GM12878 (cell line): ENCODE measurements at regions not wholly inside any gene's neighbourhood (a gene's known extent, or its start where the extent isn't known, plus 50 kb on each side); places are given as distances from the start of the nearest gene placed in this dataset.

Experiments
- ASH2L ChIP-seq: fragments of 300-600, 200-600 bp; sonication (generic); IDR thresholded peaks from 2 replicates; pipeline ENCODE4 v1.6.1; 2017; ENCODE audit warnings: low read depth, mild to moderate bottlenecking, borderline replicate concordance
- CEBPB ChIP-seq, 2 experiments: fragments of 150-350 bp in 1 of 2; IDR thresholded peaks; 2 replicates each; pipeline ENCODE4 v1.6.1; 2012 to 2014; ENCODE audit warnings: low read depth in 2 of 2, low read length in 2 of 2, borderline replicate concordance in 1 of 2, inconsistent platforms in 1 of 2
- CHD2 ChIP-seq: IDR thresholded peaks from 2 replicates; pipeline ENCODE4 v1.6.1; 2011; ENCODE audit warnings: low read depth, low read length, improper control_type of control experiment, borderline replicate concordance
- HDGF ChIP-seq: fragments of 450-650 bp; IDR thresholded peaks from 2 replicates; pipeline ENCODE4 v1.6.1; 2016; ENCODE audit warnings: antibody characterized with exemption
- IKZF1 ChIP-seq: fragments of 450-650 bp; conservative IDR thresholded peaks from 2 replicates; pipeline ENCODE4 v1.6.1; 2017; ENCODE audit warnings: antibody characterized with exemption, mild to moderate bottlenecking
- IRF4 ChIP-seq: IDR thresholded peaks from 2 replicates; pipeline ENCODE4 v1.6.1; 2011; ENCODE audit warnings: low read depth, low read length
- JUND ChIP-seq: IDR thresholded peaks from 2 replicates; pipeline ENCODE4 v1.6.1; 2012; ENCODE audit warnings: low read depth, mild to moderate bottlenecking, low read length, improper control_type of control experiment, moderate library complexity
- MXI1 ChIP-seq: fragments of 150-350 bp; IDR thresholded peaks from 2 replicates; pipeline ENCODE4 v1.6.1; 2011; ENCODE audit warnings: low read depth, mild to moderate bottlenecking, inconsistent platforms, low read length, improper control_type of control experiment
- NFIC ChIP-seq: IDR thresholded peaks from 2 replicates; pipeline ENCODE4 v1.6.1; 2012; ENCODE audit warnings: low read depth, mild to moderate bottlenecking, inconsistent platforms, low read length, moderate library complexity
- RELB ChIP-seq: fragments of 450-650 bp; IDR thresholded peaks from 2 replicates; pipeline ENCODE4 v1.6.1; 2017; ENCODE audit warnings: low read depth, mild to moderate bottlenecking, moderate library complexity
- SKIL ChIP-seq: fragments of 450-650 bp; IDR thresholded peaks from 2 replicates; pipeline ENCODE4 v1.6.1; 2017; ENCODE audit warnings: mild to moderate bottlenecking, low read depth, inconsistent platforms; ENCODE audit not compliant: poor library complexity, severe bottlenecking
- SMARCA5 ChIP-seq: fragments of 450-650 bp; IDR thresholded peaks from 2 replicates; pipeline ENCODE4 v1.6.1; 2017; ENCODE audit warnings: mild to moderate bottlenecking
- TCF7 ChIP-seq: IDR thresholded peaks from 2 replicates; pipeline ENCODE4 v1.6.1; 2014; ENCODE audit warnings: antibody characterized with exemption, borderline replicate concordance
- ZNF217 ChIP-seq: fragments of 450-650 bp; IDR thresholded peaks from 2 replicates; pipeline ENCODE4 v1.6.1; 2017; ENCODE audit warnings: antibody characterized with exemption, mild to moderate bottlenecking
- TF ChIP-seq, protein P1 (sequence below): IDR thresholded peaks from 2 replicates; pipeline ENCODE4 v1.6.1; 2012; ENCODE audit warnings: improper control_type of control experiment, low read depth, low read length; ENCODE audit not compliant: insufficient replicate concordance
- TF ChIP-seq, protein P2 (sequence below): fragments of 450-650 bp; IDR thresholded peaks from 2 replicates; pipeline ENCODE4 v1.6.1; 2017; ENCODE audit warnings: antibody characterized with exemption, mild to moderate bottlenecking, moderate library complexity

- TF ChIP-seq CEBPB (IDR thresholded peaks at IDR 0.05; ENCODE audit: borderline replicate concordance in 1 of 2, low read depth in 2 of 2, low read length in 2 of 2), result peak in 1 of 2 experiments; percentile 90; a peak in 2 of 4 replicates
- TF ChIP-seq ZNF217, result peak; percentile 76
- 0 out of 2 replicates have a peak, but pooled peaks have one; percentile 60 for TF ChIP-seq SMARCA5
- TF ChIP-seq SKIL, result peak; percentile 94
- TF ChIP-seq TCF7, result peak; percentile 20; the same call in 1 of the 2 replicates
- no peak for TF ChIP-seq HDGF
- peak; percentile 59; the same call in 1 of the 2 replicates for TF ChIP-seq IRF4
- TF ChIP-seq CHD2, result peak; percentile 65; the same call in 1 of the 2 replicates
- TF ChIP-seq ASH2L, result no peak
- peak; percentile 99 for TF ChIP-seq NFIC
- TF ChIP-seq RELB, result peak; percentile 87
- TF ChIP-seq, protein P1, sequence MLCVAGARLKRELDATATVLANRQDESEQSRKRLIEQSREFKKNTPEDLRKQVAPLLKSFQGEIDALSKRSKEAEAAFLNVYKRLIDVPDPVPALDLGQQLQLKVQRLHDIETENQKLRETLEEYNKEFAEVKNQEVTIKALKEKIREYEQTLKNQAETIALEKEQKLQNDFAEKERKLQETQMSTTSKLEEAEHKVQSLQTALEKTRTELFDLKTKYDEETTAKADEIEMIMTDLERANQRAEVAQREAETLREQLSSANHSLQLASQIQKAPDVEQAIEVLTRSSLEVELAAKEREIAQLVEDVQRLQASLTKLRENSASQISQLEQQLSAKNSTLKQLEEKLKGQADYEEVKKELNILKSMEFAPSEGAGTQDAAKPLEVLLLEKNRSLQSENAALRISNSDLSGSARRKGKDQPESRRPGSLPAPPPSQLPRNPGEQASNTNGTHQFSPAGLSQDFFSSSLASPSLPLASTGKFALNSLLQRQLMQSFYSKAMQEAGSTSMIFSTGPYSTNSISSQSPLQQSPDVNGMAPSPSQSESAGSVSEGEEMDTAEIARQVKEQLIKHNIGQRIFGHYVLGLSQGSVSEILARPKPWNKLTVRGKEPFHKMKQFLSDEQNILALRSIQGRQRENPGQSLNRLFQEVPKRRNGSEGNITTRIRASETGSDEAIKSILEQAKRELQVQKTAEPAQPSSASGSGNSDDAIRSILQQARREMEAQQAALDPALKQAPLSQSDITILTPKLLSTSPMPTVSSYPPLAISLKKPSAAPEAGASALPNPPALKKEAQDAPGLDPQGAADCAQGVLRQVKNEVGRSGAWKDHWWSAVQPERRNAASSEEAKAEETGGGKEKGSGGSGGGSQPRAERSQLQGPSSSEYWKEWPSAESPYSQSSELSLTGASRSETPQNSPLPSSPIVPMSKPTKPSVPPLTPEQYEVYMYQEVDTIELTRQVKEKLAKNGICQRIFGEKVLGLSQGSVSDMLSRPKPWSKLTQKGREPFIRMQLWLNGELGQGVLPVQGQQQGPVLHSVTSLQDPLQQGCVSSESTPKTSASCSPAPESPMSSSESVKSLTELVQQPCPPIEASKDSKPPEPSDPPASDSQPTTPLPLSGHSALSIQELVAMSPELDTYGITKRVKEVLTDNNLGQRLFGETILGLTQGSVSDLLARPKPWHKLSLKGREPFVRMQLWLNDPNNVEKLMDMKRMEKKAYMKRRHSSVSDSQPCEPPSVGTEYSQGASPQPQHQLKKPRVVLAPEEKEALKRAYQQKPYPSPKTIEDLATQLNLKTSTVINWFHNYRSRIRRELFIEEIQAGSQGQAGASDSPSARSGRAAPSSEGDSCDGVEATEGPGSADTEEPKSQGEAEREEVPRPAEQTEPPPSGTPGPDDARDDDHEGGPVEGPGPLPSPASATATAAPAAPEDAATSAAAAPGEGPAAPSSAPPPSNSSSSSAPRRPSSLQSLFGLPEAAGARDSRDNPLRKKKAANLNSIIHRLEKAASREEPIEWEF, result peak; percentile 95
- TF ChIP-seq JUND, result peak; percentile 70
- TF ChIP-seq MXI1, result 0 out of 2 replicates have a peak, but pooled peaks have one; percentile 15
- 0 out of 2 replicates have a peak, but pooled peaks have one; percentile 66 for TF ChIP-seq IKZF1
- TF ChIP-seq, protein P2, sequence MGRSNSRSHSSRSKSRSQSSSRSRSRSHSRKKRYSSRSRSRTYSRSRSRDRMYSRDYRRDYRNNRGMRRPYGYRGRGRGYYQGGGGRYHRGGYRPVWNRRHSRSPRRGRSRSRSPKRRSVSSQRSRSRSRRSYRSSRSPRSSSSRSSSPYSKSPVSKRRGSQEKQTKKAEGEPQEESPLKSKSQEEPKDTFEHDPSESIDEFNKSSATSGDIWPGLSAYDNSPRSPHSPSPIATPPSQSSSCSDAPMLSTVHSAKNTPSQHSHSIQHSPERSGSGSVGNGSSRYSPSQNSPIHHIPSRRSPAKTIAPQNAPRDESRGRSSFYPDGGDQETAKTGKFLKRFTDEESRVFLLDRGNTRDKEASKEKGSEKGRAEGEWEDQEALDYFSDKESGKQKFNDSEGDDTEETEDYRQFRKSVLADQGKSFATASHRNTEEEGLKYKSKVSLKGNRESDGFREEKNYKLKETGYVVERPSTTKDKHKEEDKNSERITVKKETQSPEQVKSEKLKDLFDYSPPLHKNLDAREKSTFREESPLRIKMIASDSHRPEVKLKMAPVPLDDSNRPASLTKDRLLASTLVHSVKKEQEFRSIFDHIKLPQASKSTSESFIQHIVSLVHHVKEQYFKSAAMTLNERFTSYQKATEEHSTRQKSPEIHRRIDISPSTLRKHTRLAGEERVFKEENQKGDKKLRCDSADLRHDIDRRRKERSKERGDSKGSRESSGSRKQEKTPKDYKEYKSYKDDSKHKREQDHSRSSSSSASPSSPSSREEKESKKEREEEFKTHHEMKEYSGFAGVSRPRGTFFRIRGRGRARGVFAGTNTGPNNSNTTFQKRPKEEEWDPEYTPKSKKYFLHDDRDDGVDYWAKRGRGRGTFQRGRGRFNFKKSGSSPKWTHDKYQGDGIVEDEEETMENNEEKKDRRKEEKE, result no peak
These were observed 108.3 kb upstream of the PHACTR1 start (continued) for GRCh38 chr6:12608016-12608860.
